ENCODE measurements at regions not wholly inside any gene's neighbourhood (a gene's known extent, or its start where the extent isn't known, plus 50 kb on each side); places are given as distances from the start of the nearest gene placed in this dataset.

GRCh38 chr20:6595704-6596103, 171.8 kb upstream of the BMP2 start:
- no peaks in the 10 kb centered on the region for H3K27me3 ChIP-seq (ENCODE audit: insufficient read depth, low read length)

DNA sequence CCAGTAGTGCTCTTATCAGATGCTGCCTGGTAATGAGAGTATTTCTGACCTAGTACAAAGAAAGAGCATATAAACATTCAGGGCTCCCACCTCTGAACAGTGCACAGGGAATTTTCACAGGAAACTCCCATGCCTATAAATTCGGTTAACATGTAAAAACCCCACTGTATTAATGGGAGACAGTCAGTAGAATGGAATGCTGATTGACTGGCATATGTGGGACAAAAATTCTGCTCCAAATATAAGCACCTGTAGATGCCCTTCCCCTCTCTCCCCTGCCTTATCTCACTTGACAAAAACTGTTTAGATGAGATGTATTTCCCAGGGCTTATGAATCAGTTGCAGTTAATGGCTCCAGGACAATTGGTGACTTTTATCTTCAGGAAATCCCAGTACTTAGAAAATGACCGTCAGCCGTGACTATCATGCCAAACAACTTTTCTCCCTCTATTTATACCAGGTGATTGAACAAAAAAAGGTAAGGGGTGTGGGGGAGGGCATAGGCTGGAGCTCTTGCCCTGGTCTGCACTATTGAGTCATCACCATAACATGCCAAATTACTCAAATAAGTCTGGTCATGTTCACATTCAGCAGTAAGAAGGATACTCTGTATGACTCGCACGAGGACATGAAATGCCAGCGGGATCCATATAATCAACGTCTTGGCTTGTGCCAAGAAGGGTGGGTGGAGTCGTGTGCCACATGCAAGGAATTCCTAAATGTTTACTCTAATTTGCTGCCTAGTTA, 176.4 kb upstream of the BMP2 start:
- intact Hi-C loops (cut with micrococcal nuclease): no loop called here
- no peaks in the 10 kb centered on the region for H3K79me2 ChIP-seq (ENCODE audit: insufficient read depth, low read length)
- H3K36me3 ChIP-seq (ENCODE audit: control insufficient read depth in 1 of 2, insufficient read depth in 2 of 2, low read length in 2 of 2): no peaks in the 10 kb centered on the region
- no peak overlapping the region for H3K27ac ChIP-seq (ENCODE audit: low read depth, low read length)
- DNase-seq (ENCODE audit: low read depth, low spot score) (no peak), ATAC-seq (no peak)
- no TSS peak for BruUV-seq (replicated peaks)
- H4K20me1 ChIP-seq (ENCODE audit: insufficient read depth): no peaks in the 10 kb centered on the region
- TF ChIP-seq CEBPB (IDR thresholded peaks at IDR 0.05; ENCODE audit: low read depth) (no peak), POLR2A (IDR thresholded peaks at IDR 0.05; ENCODE audit: borderline replicate concordance, extremely low read depth, insufficient read depth, insufficient read length) (no peak), EGR1 (IDR thresholded peaks at IDR 0.05; ENCODE audit: low read depth) (no peak), JUND (IDR thresholded peaks at IDR 0.05) (no peak), EZH2phosphoT487 (IDR thresholded peaks at IDR 0.05; ENCODE audit: borderline replicate concordance) (no peak), RAD21 (IDR thresholded peaks at IDR 0.05; ENCODE audit: low read depth) (no peak), YY1 (IDR thresholded peaks at IDR 0.05; ENCODE audit: extremely low read depth, insufficient replicate concordance, low read depth, low read length) (no peak), SRF (IDR thresholded peaks at IDR 0.05; ENCODE audit: low read depth) (no peak), CTCF (IDR thresholded peaks at IDR 0.05 in 2 of 3, conservative IDR thresholded peaks at IDR 0.05 in 1 of 3; ENCODE audit: borderline replicate concordance in 1 of 3, insufficient read depth in 1 of 3, low read depth in 2 of 3, low read length in 2 of 3) (no peak), CBX3 (IDR thresholded peaks at IDR 0.05; ENCODE audit: low read depth) (no peak), ELF1 (IDR thresholded peaks at IDR 0.05; ENCODE audit: borderline replicate concordance, low read depth) (no peak)
- TF ChIP-seq, protein P1, sequence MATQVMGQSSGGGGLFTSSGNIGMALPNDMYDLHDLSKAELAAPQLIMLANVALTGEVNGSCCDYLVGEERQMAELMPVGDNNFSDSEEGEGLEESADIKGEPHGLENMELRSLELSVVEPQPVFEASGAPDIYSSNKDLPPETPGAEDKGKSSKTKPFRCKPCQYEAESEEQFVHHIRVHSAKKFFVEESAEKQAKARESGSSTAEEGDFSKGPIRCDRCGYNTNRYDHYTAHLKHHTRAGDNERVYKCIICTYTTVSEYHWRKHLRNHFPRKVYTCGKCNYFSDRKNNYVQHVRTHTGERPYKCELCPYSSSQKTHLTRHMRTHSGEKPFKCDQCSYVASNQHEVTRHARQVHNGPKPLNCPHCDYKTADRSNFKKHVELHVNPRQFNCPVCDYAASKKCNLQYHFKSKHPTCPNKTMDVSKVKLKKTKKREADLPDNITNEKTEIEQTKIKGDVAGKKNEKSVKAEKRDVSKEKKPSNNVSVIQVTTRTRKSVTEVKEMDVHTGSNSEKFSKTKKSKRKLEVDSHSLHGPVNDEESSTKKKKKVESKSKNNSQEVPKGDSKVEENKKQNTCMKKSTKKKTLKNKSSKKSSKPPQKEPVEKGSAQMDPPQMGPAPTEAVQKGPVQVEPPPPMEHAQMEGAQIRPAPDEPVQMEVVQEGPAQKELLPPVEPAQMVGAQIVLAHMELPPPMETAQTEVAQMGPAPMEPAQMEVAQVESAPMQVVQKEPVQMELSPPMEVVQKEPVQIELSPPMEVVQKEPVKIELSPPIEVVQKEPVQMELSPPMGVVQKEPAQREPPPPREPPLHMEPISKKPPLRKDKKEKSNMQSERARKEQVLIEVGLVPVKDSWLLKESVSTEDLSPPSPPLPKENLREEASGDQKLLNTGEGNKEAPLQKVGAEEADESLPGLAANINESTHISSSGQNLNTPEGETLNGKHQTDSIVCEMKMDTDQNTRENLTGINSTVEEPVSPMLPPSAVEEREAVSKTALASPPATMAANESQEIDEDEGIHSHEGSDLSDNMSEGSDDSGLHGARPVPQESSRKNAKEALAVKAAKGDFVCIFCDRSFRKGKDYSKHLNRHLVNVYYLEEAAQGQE (IDR thresholded peaks at IDR 0.05; ENCODE audit: low read depth): no peak
- TF ChIP-seq, protein P2, sequence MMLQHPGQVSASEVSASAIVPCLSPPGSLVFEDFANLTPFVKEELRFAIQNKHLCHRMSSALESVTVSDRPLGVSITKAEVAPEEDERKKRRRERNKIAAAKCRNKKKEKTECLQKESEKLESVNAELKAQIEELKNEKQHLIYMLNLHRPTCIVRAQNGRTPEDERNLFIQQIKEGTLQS (IDR thresholded peaks at IDR 0.05): no peak
- H3K4me2 ChIP-seq (ENCODE audit: low read length): no peak overlapping the region
- no peaks in the 10 kb centered on the region for H3K4me1 ChIP-seq (ENCODE audit: control insufficient read depth in 1 of 2, insufficient read depth in 2 of 2, low read length in 2 of 2)
- no peaks in the 10 kb centered on the region for H3K9me2 ChIP-seq (ENCODE audit: insufficient read depth)
- ChIA-PET POLR2A (no interaction called here), RAD21 (ENCODE audit: low non-redundant PET in 1 of 2, low total read pairs in 2 of 2, uncharacterized antibody in 2 of 2, unreplicated experiment in 2 of 2) (no interaction called here), CTCF (no interaction called here)
- H2AFZ ChIP-seq (ENCODE audit: low read depth, low read length, poor library complexity, severe bottlenecking): no peak overlapping the region
- H3K9me3 ChIP-seq (ENCODE audit: control insufficient read depth in 1 of 2, insufficient read depth in 1 of 2, low read depth in 1 of 2, low read length in 2 of 2): no peaks in the 10 kb centered on the region; a peak in 1 of 4 replicates
- no peak overlapping the region for H3K9ac ChIP-seq (ENCODE audit: low read length)
- no peak overlapping the region for H3K4me3 ChIP-seq (replicated peaks in 1 of 2; ENCODE audit: low read depth in 1 of 2, low read length in 2 of 2)
- no peaks in the 10 kb centered on the region for H3K27me3 ChIP-seq (ENCODE audit: insufficient read depth, low read length)

More at GRCh38 chr20:6595704-6596103, 171.8 kb upstream of the BMP2 start:
- Histone ChIP-seq H3K9me3 (ENCODE audit: control insufficient read depth in 1 of 2, insufficient read depth in 1 of 2, low read depth in 1 of 2, low read length in 2 of 2) (peaks cover 0 to 6% of the 10 kb centered on the region in 2 experiments; a peak in 1 of 4 replicates), H3K4me3 (replicated peaks in 1 of 2; ENCODE audit: low read depth in 1 of 2, low read length in 2 of 2) (no peak overlapping the region), H2AFZ (ENCODE audit: low read depth, low read length, poor library complexity, severe bottlenecking) (no peak overlapping the region), H3K9me2 (ENCODE audit: insufficient read depth) (no peaks in the 10 kb centered on the region), H4K20me1 (ENCODE audit: insufficient read depth) (no peaks in the 10 kb centered on the region), H3K36me3 (ENCODE audit: control insufficient read depth in 1 of 2, insufficient read depth in 2 of 2, low read length in 2 of 2) (no peaks in the 10 kb centered on the region), H3K79me2 (ENCODE audit: insufficient read depth, low read length) (no peaks in the 10 kb centered on the region), H3K27ac (ENCODE audit: low read depth, low read length) (no peak overlapping the region), H3K9ac (ENCODE audit: low read length) (no peak overlapping the region), H3K4me2 (ENCODE audit: low read length) (no peak overlapping the region), H3K4me1 (ENCODE audit: control insufficient read depth in 1 of 2, insufficient read depth in 2 of 2, low read length in 2 of 2) (no peaks in the 10 kb centered on the region)
- TF ChIP-seq ZFX (IDR thresholded peaks at IDR 0.05) (no peak), FOSL1 (IDR thresholded peaks at IDR 0.05; ENCODE audit: low read depth) (no peak)
- ATAC-seq: no peak
- intact Hi-C loops (cut with micrococcal nuclease): no loop called here
- ChIA-PET POLR2A (no interaction called here), CTCF (no interaction called here), RAD21 (ENCODE audit: low non-redundant PET in 1 of 2, low total read pairs in 2 of 2, uncharacterized antibody in 2 of 2, unreplicated experiment in 2 of 2) (no interaction called here)
- DNase-seq (ENCODE audit: low read depth, low spot score): no peak
- no TSS peak for BruUV-seq (replicated peaks)

All from HCT116 (cell line).